A673 (cell line): ENCODE measurements at regions not wholly inside any gene's neighbourhood (a gene's known extent, or its start where the extent isn't known, plus 50 kb on each side); places are given as distances from the start of the nearest gene placed in this dataset.
A peak's percentile ranks its signal among the peaks of the same experiment; 100 is the strongest.

ENCODE experiments used
- CTCF ChIP-seq: fragments of 300-800, 200-600 bp; sonication (generic); conservative IDR thresholded peaks from 2 replicates; pipeline ENCODE4 v1.5.1; 2017; ENCODE audit warnings: low read depth, mild to moderate bottlenecking, antibody characterized with exemption, low read length, moderate library complexity, mixed read lengths
- EZH2 ChIP-seq: fragments of 200-600 bp; sonication (generic); IDR thresholded peaks from 2 replicates; pipeline ENCODE4 v1.6.1; 2017; ENCODE audit warnings: borderline replicate concordance, low read depth, mild to moderate bottlenecking, mixed read lengths, antibody characterized with exemption, low read length; ENCODE audit not compliant: poor library complexity, severe bottlenecking

- TF ChIP-seq EZH2 (no peak), CTCF (peak; percentile 58)
Observed at GRCh38 chr3:76753599-76753998, 286.3 kb upstream of the ROBO2 start.
